Breast epithelium (tissue), 4 donors: ENCODE measurements at regions not wholly inside any gene's neighbourhood (a gene's known extent, or its start where the extent isn't known, plus 50 kb on each side); places are given as distances from the start of the nearest gene placed in this dataset.

ENCODE experiments used
- DNase-seq, 2 donors: peaks; one replicate each; pipeline ENCODE4 v3.0.0-alpha.2; 2019; ENCODE audit warnings: low spot score in 2 of 2
- H3K27ac ChIP-seq, 2 donors: fragments of 200-600 bp; sonication (generic) in 1 of 2; one replicate each; pipeline ENCODE4 v1.5.1; 2016 to 2019; ENCODE audit warnings: mild to moderate bottlenecking in 1 of 2
- H3K27me3 ChIP-seq, 2 donors: fragments of 200-600 bp; sonication (generic) in 1 of 2; one replicate each; pipeline versions ENCODE4 v1.5.1 to v1.6.0; 2017 to 2019; ENCODE audit warnings: control low read depth in 1 of 2, mild to moderate bottlenecking in 1 of 2
- H3K36me3 ChIP-seq: fragments of 200-600 bp; one replicate; pipeline ENCODE4 v1.5.1; 2019
- H3K4me1 ChIP-seq, 2 donors: fragments of 200-600 bp; sonication (generic); one replicate each; pipeline ENCODE4 v1.5.1; 2016 to 2019; ENCODE audit warnings: control low read depth in 1 of 2
- H3K4me3 ChIP-seq, 3 donors: fragments of 200-600 bp; sonication (generic); 1 replicate in 2 of 3; 2 replicates in 1 of 3; pipeline ENCODE4 v1.5.1; 2016 to 2019; ENCODE audit warnings: mild to moderate bottlenecking in 3 of 3, moderate library complexity in 2 of 3
- H3K9me3 ChIP-seq, 2 donors: fragments of 200-600 bp; sonication (generic) in 1 of 2; one replicate each; pipeline ENCODE4 v1.5.1; 2016 to 2019; ENCODE audit warnings: control low read depth in 1 of 2
- CTCF ChIP-seq, 3 donors: fragments of 450-650 bp; IDR thresholded peaks; one replicate each; pipeline ENCODE4 v1.5.1; 2016 to 2017; ENCODE audit warnings: antibody characterized with exemption in 3 of 3, mild to moderate bottlenecking in 3 of 3, moderate library complexity in 3 of 3
- POLR2A ChIP-seq: fragments of 450-650 bp; IDR thresholded peaks from one replicate; pipeline ENCODE4 v1.6.1; 2016; ENCODE audit warnings: antibody characterized with exemption, mild to moderate bottlenecking, moderate library complexity
- POLR2AphosphoS5 ChIP-seq, 3 donors: sonication (generic); formaldehyde crosslinking; IDR thresholded peaks; one replicate each; pipeline ENCODE4 v1.6.1; 2017; ENCODE audit warnings: antibody characterized with exemption in 3 of 3
- intact Hi-C: fragments of 100-400 bp; cut with DNase I; formaldehyde crosslinking; loops from one replicate; pipeline ENCODE4 v1.15.1; 2023; ENCODE audit warnings: low total_unique reads

- Histone ChIP-seq H3K36me3 (no peaks in the 10 kb centered on the region), H3K4me1 (no peaks in the 10 kb centered on the region), H3K4me3 (no peak overlapping the region), H3K9me3 (peaks cover 24 to 30% of the 10 kb centered on the region in 2 donors), H3K27ac (no peak overlapping the region), H3K27me3 (no peaks in the 10 kb centered on the region)
- intact Hi-C loops = no loop called here
- TF ChIP-seq POLR2AphosphoS5 (IDR thresholded peaks at IDR 0.05) = no peak
- no peak for TF ChIP-seq CTCF (IDR thresholded peaks at IDR 0.05)
- no peak for TF ChIP-seq POLR2A
- no peak for DNase-seq
Measured at GRCh38 chr9:108662091-108662875, 193.5 kb downstream of the ACTL7B start.

GRCh38 chr9:108656566-108656965 lies 199.2 kb downstream of the ACTL7B start:
- no peaks in the 10 kb centered on the region for H3K27me3 ChIP-seq
- intact Hi-C loops = no loop called here
- H3K36me3 ChIP-seq = no peaks in the 10 kb centered on the region
- H3K9me3 ChIP-seq = peaks cover 24 to 30% of the 10 kb centered on the region in 2 donors
- no peak overlapping the region for H3K4me3 ChIP-seq
- TF ChIP-seq POLR2AphosphoS5 (IDR thresholded peaks at IDR 0.05) = no peak
- DNase-seq = no peak
- H3K4me1 ChIP-seq = no peaks in the 10 kb centered on the region
- no peak overlapping the region for H3K27ac ChIP-seq

- no peaks in the 10 kb centered on the region for H3K27me3 ChIP-seq
- no peak for DNase-seq
- no peaks in the 10 kb centered on the region for H3K36me3 ChIP-seq
Measured at GRCh38 chr9:108655818-108656217, 200.0 kb downstream of the ACTL7B start.

GRCh38 chr9:108654566-108654965 lies 201.2 kb downstream of the ACTL7B start:
- no peak for DNase-seq
- Histone ChIP-seq H3K27me3 (no peaks in the 10 kb centered on the region), H3K9me3 (peaks cover 10 to 13% of the 10 kb centered on the region in 2 donors), H3K27ac (no peak overlapping the region), H3K4me3 (no peak overlapping the region), H3K36me3 (no peaks in the 10 kb centered on the region), H3K4me1 (no peaks in the 10 kb centered on the region)
- TF ChIP-seq POLR2A (no peak), POLR2AphosphoS5 (IDR thresholded peaks at IDR 0.05) (no peak), CTCF (IDR thresholded peaks at IDR 0.05) (no peak)
- intact Hi-C loops = no loop called here

More at GRCh38 chr9:108655818-108656217, 200.0 kb downstream of the ACTL7B start:
- Histone ChIP-seq H3K4me3 (no peak overlapping the region), H3K4me1 (no peaks in the 10 kb centered on the region), H3K27ac (no peak overlapping the region), H3K9me3 (peaks cover 23 to 26% of the 10 kb centered on the region in 2 donors)
- intact Hi-C loops = no loop called here
- no peak for TF ChIP-seq POLR2AphosphoS5 (IDR thresholded peaks at IDR 0.05)
- TF ChIP-seq CTCF (IDR thresholded peaks at IDR 0.05) = no peak
- TF ChIP-seq POLR2A = no peak

GRCh38 chr9:108652851-108653250 lies 202.9 kb downstream of the ACTL7B start:
- H3K27me3 ChIP-seq = no peaks in the 10 kb centered on the region
- H3K4me1 ChIP-seq = no peaks in the 10 kb centered on the region
- H3K9me3 ChIP-seq = no peaks in the 10 kb centered on the region
- no peak for TF ChIP-seq POLR2AphosphoS5 (IDR thresholded peaks at IDR 0.05)
- H3K36me3 ChIP-seq = no peaks in the 10 kb centered on the region
- intact Hi-C loops = no loop called here
- no peak overlapping the region for H3K4me3 ChIP-seq
- no peak for DNase-seq
- no peak overlapping the region for H3K27ac ChIP-seq

GRCh38 chr9:108650826-108651225 lies 205.0 kb downstream of the ACTL7B start:
- H3K27ac ChIP-seq = no peak overlapping the region
- H3K4me1 ChIP-seq = no peaks in the 10 kb centered on the region
- DNase-seq = no peak
- H3K4me3 ChIP-seq = no peak overlapping the region
- no peaks in the 10 kb centered on the region for H3K9me3 ChIP-seq
- H3K27me3 ChIP-seq = no peaks in the 10 kb centered on the region
- no peaks in the 10 kb centered on the region for H3K36me3 ChIP-seq
- intact Hi-C loops = no loop called here
- TF ChIP-seq POLR2A = no peak
- TF ChIP-seq POLR2AphosphoS5 (IDR thresholded peaks at IDR 0.05) = no peak
- TF ChIP-seq CTCF (IDR thresholded peaks at IDR 0.05) = no peak
